ENCODE measurements at regions not wholly inside any gene's neighbourhood (a gene's known extent, or its start where the extent isn't known, plus 50 kb on each side); places are given as distances from the start of the nearest gene placed in this dataset.

DNA sequence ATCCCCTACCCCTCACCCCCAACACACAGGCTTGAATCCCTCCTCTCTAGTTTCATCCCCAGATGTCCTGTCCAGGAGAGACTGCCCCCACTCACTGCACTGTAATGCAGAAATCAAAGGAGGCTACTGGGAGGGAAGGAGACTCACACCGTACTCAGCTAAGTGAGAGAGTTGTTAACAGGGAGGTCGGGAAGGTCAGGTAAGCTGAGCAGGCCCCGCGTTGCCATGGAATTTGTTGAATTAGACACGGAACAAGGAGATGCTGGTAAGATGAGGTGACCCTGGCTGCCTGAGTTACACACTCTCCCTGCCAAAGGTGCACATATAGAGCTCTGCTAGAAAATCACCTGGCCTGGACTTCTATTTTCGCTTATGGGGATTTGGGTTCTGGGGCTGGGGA, 197.9 kb downstream of the NXPE2 start:
- no peak for DNase-seq (ENCODE audit: low read depth)

DNA sequence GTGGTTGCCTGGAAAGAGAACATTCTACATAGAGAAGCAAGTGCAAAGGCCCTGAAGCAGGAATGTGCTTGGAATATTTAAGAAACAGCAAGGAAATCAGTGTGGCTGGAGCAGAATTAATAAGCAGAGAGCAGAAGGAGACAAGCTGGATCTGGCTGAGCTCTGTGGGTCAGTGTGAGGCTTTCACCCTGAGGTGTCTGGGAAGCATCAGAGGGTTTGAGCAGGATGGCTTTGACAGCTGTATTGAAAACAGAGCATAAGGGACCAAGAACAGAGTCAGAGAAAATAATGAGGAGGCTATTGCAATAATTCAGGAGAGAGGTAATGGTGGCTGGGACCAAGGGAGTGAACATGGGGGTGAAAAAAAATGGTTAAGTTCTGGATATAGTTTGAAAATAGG, 199.6 kb downstream of the NXPE2 start:
- DNase-seq (ENCODE audit: low read depth) = no peak

DNA sequence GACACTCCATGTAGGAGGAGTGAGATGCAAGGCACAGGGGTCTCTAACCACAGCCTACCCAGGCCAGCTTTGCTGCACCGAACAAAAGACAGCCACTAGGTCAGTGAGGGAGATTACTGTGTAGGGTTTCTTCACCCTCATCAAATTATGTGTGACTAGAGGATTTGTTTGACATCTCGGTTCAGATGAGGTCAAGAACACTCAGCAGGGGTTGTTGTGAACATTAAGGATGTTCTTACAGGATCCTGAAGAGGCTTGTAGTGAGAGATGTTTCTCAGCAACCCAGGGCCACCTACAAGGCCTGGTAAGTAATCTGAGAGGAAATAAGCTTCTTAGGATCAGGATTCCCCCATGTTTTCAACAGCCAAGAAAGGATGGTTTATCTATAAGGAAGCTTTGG, 202.1 kb downstream of the NXPE2 start:
- no peak for DNase-seq (ENCODE audit: low read depth)

DNA sequence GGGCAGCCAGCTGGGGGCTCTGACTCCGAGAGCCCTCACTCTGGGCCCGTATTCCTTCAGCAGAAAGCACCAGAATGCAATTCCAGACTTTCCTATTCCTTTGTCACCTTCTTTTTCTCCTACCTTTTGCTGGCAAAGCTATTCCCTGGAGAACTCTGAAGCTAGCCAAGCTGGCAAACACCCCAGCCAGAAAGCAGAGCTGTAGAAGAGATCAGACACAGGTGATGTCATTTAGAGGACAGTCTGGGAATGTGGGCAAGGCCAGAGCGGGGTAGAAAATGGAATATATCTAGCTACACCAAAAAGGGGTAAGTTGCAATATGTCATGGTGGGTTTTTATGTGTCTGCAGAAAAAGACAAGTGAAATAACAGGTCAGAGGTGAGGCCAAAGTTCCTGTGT, 205.1 kb downstream of the NXPE2 start:
- DNase-seq (ENCODE audit: low read depth) = no peak

DNA sequence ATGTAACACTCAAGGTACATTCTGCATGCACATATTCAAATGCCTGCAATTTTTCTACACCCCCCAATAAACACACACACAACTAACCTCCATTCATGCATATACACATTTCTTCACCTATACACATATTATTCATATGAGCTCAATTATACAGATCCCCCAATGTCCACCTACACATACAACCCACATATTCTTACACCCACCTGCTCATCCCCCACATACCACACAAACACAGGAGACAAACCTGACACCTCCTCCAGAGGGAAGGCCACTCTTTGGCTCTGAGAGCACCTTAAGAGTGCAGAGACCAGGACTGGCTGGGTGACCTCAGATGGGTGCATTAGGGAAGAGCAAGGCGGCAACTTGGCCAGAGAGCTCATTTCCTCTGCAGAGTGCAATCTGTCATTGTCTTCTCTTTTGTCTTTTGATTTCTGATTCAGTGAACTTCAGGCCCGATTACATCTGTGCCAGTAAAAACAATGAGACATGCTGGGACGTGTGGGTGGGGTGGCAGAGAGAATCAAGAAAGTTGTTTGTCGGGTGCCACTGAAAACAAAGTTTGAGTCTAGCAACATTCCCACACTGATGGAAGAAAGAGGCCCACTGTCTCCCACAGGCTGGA, 208.4 kb downstream of the NXPE2 start:
- DNase-seq (ENCODE audit: low read depth) = no peak

DNA sequence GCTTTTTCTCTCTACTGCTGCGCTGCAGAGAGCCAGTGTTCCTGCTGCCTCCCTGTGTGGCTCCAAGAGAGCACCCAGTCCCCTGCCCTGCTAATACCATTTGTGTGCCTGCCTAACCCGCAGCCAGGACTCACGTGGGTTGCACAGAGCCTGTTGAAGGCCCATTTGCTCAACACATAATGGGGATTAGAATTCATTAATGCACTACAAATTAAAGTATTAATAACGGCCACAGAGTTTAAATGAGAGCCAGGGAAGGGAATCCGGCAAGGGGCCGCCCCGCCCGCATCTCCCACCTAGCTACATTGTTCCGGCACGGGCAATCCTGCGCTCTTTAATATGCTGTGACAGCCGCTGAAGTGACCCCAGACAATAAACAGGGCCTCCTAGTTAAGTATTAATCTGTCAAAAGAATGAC, 211.3 kb downstream of the NXPE2 start:
- no peak for DNase-seq (ENCODE audit: low read depth)

DNA sequence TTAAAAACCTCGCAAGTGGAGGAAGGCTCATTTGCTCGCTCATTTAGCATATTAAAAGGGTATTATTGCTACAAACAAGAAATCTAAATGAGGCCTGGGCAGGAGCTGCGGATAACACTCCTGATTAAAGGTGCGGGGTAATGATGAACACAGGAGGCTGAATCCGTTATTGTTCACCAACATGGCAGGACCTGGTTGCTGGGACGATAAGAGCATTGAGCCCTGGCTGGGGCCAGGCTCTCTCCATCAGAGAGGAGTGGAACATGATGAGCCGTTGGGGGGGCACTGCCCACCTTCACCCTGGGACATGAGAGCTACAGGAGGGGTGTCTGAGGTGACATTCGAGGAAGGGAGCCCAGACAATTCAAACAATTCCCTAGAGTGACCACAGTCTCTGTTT, 211.7 kb downstream of the NXPE2 start:
- DNase-seq (ENCODE audit: low read depth) = no peak

DNA sequence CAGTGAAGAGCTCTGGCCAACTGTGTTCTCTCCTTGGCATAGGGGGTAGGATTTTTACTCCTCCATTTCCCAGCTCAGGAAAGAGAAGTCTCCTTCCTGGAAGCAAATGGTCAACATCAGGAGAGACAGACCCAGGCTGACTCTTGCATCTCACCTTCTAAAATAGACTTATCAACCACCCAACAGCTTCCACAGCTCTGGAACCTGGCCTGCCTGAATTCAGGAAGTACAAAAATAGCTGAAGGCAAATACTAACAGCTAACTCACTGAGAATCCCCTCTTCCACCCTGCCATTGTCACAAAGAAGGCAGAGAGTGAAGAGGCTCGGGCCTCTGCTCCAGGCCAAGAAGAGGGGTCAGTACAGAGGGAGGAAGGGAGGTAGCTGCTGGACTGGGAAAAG, 213.6 kb downstream of the NXPE2 start:
- no peak for DNase-seq (ENCODE audit: low read depth)

DNA sequence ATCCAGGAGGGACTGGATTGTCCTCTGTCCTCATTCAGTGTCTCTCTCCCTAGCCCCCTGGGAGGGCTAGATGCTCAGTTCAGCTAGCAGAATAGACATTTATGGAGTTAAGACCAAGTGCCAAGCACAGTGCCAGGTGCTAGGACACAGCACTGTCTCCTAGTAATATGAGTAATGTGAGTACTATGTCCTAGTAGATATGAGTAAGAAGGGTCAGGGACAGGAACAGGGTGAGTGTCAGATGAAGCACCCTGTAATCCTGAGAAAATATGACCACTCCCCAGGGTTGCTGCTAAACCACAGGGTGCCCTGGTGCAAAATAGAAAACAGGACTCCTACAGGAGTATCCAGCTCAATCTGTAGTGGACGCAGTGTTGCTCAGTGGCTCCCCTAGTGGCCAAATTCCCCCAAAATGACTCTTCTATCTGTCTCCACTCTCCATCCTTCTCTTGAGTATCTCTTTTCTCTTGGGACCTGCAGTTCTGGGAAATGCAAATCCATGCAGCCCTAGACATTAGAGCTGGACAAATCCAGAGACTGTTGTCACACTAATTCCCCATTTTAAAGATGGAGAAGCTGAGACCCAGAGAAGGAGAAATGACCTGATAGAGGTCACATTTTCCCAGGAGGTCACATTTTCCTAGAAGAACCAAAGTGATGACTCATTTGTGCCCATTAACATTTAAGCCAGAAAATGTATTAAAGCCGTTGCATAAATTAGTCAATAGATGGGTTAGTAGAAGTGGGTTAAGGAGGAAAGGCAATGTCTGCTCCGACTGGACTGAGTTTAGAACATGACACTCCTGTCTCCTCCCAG, 214.3 kb downstream of the NXPE2 start:
- no peak for DNase-seq (ENCODE audit: low read depth)

DNA sequence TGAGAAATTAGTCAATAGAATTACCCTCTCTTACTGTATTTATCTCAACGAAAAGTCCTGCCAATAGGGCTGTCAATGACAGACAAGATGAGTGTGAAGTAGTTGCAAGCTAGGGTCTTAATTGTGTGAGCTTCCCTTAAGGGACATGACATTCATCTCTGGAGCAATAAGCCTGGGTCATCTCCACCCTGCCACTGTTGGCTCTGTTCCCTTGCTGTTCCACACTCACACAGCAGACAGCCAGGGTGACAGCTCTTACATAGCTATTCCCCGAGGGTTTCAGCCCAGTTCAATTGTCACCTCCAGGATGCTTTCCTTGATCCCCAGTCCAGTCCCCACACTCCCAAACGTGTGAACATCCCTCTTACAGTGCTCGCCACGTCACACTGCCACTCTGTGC, 215.0 kb downstream of the NXPE2 start:
- no peak for DNase-seq (ENCODE audit: low read depth)

DNA sequence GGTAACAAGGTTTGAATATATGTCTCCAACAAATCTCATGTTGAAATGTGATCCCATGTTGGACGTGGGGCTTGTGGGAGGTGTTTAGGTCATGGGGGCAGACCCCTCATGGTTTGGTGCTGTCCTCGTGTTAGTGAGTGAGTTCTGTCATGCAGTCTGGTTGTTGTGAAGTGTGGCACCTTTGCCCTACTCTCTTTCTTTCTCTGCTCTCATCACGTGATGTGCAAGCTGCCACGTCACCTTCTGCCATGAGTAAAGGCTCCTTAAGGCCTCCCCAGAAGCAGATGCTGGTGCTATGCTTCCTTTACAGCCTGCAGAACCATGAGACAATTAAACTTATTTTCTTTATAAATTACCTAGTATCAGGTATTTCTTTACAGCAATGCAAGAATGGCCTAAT, 218.3 kb downstream of the NXPE2 start:
- DNase-seq (ENCODE audit: low read depth) = no peak

DNA sequence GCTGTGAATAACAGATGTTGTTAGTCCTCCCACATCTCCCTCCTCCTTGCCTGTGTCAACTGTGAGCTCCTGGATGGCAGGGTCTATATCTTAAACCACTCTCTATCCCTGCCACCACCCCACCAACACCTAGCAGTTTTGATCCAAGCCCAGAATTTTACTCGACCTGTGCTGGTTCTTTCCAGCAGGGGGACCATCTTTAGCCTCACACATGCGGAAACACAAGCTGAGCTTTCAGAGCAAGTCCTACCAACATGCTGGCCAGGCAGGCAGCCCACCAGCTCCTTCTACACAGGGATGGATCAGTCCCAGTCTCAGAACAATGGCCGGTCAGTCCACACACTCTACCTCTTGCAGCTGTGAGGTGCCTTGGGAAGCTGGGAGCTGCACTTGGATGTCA, 231.5 kb downstream of the NXPE2 start:
- no peak for DNase-seq (ENCODE audit: low read depth)

DNA sequence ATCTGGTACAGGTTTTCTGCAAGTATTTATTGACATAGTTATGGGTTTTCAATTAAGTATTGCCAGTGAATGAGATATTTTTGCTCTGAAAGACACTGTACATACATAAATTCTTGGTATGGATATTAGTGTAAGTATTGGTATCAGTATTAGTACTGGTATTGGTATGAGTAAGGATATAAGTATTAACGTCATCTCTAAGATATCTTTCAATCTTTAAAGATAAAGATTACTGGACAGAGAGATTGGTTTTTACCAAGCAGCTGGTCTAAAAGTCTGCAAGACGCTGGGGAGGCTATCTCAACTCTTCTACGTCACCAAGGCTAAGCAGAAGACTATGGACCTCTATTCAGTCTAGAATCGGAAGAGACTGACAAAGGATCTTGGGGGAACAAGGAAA, 234.5 kb downstream of the NXPE2 start:
- no peak for DNase-seq (ENCODE audit: low read depth)

DNA sequence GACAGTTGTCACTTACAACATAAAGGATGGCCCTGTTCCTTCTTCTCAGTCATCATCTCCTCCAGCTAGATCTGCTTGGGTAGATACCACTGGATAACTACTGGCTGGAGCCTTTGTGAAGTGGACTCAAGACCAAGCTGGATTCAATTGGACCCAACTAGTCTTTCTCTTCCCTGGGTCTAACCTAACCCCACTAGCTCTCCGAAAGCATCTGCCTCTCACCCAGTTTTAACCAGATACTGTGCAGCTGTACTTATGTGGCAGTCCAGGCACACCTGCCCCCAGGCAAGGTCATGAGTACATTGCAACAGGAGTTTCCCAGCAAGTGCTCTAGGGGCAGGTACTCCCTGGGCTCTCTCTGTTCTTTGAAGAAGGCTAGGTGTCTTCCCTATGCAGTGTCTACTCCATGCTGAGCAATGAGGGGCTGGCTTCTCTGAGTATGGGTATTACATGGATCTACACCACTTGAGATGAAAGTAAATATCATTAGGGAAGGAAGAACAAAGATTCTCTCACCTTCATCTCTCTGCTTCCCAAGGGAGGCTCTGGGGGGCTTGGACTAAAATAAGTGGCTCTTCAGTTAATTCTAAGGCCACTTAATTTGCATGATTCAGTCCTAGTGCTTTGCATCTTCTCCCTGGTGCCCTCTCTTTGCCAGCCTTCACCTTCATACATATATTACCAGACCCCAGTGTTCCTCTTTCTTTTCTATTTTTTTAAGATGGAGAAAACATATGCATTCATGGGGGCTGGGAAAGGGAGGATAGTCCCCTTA, 236.1 kb downstream of the NXPE2 start:
- DNase-seq (ENCODE audit: low read depth) = no peak

DNA sequence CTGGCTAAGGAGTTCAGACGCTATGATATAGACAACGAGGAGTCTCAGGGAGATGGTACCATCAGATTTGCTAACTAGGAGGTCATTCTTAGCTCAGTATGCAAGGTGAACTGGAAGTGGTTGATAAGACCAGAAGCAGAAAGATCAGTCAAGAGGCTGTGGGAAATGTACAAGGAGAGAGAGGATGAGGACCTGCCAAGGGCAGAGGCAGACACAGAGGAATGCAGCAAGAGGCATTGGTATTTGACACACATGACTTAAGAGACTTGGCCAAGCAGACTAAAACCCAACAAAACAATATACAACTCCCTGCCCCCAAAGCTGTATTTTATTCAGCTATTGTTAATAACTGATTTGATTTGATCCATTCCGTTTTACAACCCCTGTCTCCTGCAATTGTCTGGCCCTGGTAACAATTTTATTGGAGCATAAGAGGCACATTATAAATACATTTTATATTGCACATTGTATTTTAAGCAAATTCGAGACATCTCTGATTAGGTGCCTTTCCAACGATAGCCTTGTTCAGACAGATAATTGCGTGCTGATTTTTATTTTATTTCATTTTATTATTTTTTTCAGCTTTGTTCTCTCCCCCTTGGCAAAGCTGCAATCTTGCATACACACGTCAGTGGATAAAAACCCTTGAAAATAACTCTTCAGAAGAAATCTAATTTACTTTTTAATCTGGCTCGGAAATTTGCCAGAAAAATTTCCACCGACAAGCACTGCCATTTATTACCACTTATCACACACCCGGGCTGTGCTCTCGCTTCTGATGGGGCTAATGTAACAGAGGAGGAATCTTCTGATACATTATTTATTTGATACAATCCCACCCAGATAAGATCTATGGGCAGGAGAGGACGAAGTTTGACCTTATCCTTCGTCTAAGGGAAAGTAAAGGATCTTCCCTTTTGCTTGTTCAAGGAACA, 237.8 kb downstream of the NXPE2 start:
- DNase-seq (ENCODE audit: low read depth) = no peak

DNA sequence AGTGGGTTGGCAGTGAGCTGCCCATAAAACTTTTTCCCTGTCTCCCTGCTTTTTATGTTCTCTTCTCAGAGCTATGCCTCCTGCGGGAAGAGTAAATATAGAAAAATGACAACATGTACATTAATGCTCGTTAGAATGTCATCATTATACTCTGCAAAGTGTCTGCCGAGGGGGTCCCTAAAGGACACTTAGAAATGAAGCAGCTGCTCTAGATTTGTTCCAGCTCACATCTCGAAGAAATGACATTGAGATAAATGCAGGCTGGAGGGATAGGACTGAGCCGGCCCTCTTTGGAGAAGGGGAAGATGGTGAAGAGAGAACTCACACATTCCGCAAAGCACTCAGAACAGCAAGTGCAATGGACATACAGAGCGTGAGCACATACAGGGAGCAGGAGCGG, 240.0 kb downstream of the NXPE2 start:
- DNase-seq (ENCODE audit: low read depth) = no peak

DNA sequence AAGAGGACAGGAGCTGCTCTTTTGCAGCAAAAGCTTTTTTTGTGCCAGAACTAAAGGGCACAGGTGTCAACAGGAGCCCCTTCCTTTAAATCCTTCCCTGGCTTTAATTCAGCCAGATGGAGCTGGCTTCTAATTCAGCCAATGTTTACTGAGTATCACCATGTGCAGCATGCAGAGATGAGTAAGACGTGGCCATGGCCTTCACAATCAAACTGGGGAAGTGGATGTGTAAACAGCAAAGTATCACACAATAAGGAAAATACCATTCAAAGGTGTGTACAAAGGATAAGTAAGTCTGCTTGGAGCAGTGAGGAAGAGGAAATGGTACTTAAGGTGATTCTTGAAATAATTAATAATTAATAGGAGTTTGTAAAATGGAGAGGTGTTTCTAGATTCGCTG, 243.4 kb downstream of the NXPE2 start:
- DNase-seq (ENCODE audit: low read depth) = no peak

DNA sequence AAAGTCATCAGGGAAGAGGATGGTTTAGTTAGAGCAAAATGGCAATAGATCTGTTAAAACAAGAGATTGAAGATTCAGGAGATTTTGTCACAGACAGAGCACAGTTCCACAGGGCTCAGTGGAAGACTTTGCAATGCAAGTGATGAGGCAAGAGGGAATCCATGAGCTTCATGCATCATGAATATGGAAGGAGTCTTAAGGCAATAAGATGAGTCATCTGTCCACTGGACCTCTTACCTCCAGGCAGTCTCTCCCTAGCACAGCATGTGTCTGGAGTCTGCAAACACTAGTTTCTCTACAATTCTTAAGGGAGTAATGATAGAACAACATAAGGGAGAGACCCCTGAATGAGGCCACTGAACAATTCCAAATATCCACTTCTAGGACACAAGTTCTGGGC, 245.7 kb downstream of the NXPE2 start:
- no peak for DNase-seq (ENCODE audit: low read depth)

DNA sequence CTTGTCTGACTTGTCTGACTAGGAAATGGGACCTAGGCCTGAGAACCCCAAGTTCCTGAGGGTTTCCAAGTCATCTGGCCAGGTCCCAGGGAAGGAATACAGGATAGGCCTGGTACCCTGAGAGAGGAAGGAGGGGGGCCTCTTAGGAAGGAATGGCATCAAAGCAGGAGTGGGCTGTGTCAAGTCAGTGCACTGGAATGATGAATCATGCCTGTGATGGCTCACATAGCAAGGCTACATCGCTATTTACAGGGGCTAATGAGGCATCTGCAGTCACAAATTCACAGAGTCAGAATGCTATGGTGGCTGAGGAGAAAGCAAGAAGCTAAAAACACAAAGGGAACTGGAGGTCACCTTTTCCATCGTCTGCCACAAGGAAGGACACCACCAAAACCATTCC, 247.3 kb downstream of the NXPE2 start:
- no peak for DNase-seq (ENCODE audit: low read depth)

DNA sequence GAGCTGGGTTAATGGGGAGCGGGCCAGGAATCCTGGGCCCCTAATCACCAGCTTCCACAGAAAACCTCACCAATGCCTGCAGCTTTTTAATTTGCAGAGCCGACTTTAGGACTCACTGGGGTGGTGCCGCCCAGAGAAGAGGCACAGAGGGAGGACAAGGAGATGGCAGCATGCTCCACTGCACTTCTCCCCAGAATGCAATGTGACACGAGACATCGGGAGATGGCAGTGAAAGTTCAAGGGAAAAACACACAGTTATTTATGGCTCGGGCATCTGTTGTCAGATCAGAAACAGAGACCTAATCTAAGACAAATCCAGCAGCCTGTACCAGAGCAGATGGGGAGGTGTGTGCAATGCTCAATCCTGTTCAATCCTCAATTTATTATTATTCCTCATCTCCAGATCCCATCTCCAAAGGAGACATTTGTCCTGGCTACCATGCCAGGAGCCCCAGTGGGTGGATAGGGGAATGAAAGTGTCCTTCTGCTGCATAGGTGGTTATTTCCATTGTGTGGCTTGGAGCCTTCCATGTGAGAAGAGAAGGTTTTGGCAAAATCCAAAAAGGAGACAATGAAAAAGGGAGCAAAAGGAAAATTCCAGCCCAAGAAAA, 250.0 kb downstream of the NXPE2 start:
- DNase-seq (ENCODE audit: low read depth) = no peak

DNA sequence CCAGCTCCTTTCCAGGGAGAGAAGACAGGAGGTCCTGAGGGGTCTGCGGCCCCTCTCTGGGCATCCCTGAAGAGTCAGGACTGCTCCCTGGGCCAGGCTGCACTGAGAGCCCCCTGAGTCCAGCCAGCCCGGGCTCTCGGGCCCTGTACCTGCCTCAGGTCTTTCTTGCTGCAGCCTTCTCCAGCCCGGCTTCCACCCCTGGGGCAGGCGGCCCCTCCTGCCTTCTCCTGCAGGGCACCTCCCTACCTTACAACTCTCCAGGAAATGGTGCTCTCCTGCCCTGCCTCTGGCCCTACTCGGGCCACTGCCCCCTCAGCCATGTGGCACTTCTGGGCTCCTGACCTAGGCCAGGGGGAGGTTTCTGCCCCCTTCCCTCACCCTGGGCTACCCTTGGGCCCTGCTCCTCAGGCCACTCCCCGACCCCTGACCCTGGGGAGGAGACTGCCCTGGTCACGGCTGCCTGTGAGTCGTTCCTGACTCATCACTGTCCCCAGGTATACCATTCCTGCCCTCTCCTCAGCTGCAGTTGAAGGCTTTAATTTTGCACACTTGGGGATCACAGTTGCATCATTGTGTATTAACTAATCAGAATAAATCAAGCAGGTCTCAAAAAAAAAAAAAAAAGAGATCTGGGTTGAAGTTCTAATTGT, 251.1 kb downstream of the NXPE2 start:
- no peak for DNase-seq (ENCODE audit: low read depth)
